ENCODE measurements at regions not wholly inside any gene's neighbourhood (a gene's known extent, or its start where the extent isn't known, plus 50 kb on each side); places are given as distances from the start of the nearest gene placed in this dataset.

DNA sequence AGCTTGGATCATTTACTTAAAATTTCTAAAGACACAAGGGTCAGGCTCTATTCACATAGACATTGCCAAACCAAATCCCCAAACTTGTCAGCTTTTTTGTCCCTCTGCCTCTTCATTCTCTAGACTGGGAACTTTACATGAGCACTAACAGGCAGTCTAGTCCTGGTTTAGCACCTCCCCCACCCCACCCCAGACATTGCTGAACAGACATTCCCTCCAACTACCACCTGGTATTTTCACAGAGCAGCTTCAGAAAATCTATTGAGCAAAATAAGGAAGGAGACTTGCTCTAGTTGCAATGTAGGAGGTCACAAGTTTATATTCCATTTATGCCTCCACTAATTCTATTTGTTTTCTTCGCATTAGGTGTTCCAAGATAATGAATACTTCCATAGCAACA is 56.8 kb upstream of the AASS start:
- no peaks in the 10 kb centered on the region for H3F3A ChIP-seq (ENCODE audit: insufficient read depth)
- H3K4me2 ChIP-seq (ENCODE audit: unreplicated experiment): no peak overlapping the region
- no peak overlapping the region for H3K27ac ChIP-seq
- TF ChIP-seq EZH2phosphoT487 (IDR thresholded peaks at IDR 0.05; ENCODE audit: insufficient read depth, low read depth) (no peak), EZH2 (IDR thresholded peaks at IDR 0.05; ENCODE audit: insufficient read depth, poor library complexity, severe bottlenecking) (no peak)
- no peaks in the 10 kb centered on the region for H3K79me2 ChIP-seq (ENCODE audit: insufficient read depth)
- H3K9me2 ChIP-seq (ENCODE audit: insufficient read depth): no peaks in the 10 kb centered on the region
- DNase-seq: no peak
- no peaks in the 10 kb centered on the region for H3K27me3 ChIP-seq (replicated peaks; ENCODE audit: insufficient read depth)
- no peak overlapping the region for H3K4me3 ChIP-seq
- no peak overlapping the region for H3K9ac ChIP-seq
- H2AFZ ChIP-seq: no peak overlapping the region
- no peaks in the 10 kb centered on the region for H4K20me1 ChIP-seq (ENCODE audit: insufficient read depth)
- WGBS, 2 experiments (ENCODE audit: low coverage in 1 of 2, low lambda C conversion rate in 2 of 2, missing lambda C conversion rate in 2 of 2): 21 to 29% methylated on average over 1 of the region's 1 CpG
- in situ Hi-C loops (cut with MboI): no loop called here
- no peaks in the 10 kb centered on the region for H3K36me3 ChIP-seq (ENCODE audit: low read depth)
- no peaks in the 10 kb centered on the region for H3K4me1 ChIP-seq (ENCODE audit: insufficient read depth)
- H3K9me3 ChIP-seq (ENCODE audit: low read depth): no peaks in the 10 kb centered on the region

DNA sequence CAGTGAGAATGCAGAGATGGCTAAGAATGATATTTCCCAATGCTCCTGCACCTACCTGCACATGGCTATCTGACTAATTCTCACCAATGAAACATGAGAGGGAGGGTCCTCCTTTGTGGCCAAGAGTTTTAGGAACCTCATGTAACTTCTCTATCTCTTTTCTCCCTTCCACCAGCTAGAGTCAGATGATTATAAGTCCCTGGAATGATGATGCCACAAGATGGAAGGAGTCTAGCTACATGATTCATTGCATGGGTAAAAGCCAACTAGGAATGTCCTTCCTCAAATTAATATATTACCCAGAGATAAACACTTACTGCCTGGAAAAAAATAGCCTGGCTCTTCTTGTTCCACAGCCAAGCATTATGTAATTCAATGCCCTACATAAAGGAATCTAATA is 55.1 kb upstream of the AASS start:
- Histone ChIP-seq H3K9me3 (ENCODE audit: low read depth) (no peaks in the 10 kb centered on the region), H3K27me3 (replicated peaks; ENCODE audit: insufficient read depth) (no peaks in the 10 kb centered on the region), H2AFZ (no peak overlapping the region), H3K4me3 (no peak overlapping the region), H3K4me1 (ENCODE audit: insufficient read depth) (no peaks in the 10 kb centered on the region), H3K9me2 (ENCODE audit: insufficient read depth) (no peaks in the 10 kb centered on the region), H3K79me2 (ENCODE audit: insufficient read depth) (no peaks in the 10 kb centered on the region), H3K36me3 (ENCODE audit: low read depth) (no peaks in the 10 kb centered on the region), H3K27ac (no peak overlapping the region), H3F3A (ENCODE audit: insufficient read depth) (no peaks in the 10 kb centered on the region), H3K4me2 (ENCODE audit: unreplicated experiment) (no peak overlapping the region), H4K20me1 (ENCODE audit: insufficient read depth) (no peaks in the 10 kb centered on the region), H3K9ac (no peak overlapping the region)
- in situ Hi-C loops (cut with MboI): no loop called here
- peak; percentile 18 for DNase-seq
- TF ChIP-seq EZH2 (IDR thresholded peaks at IDR 0.05; ENCODE audit: insufficient read depth, poor library complexity, severe bottlenecking): no peak

DNA sequence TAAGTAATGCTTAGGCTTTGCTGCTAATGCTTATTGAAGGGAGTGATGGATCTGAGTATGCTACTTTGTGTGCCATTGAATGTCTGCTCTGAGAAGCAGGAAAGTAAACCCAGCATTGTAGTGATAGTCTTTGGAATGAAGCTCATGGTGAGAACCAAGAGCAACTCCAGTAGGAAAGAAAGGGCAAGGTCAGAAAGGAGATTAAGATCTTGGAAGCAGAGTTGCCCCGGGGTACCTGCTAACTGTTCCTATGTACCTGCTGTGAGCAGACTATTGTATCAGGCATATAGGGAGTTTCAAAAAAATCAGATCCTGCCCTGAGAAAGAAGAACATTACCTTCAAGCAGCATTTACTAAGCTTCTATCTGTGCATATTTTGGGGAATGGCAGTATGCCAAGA is 54.5 kb upstream of the AASS start:
- Histone ChIP-seq H3K27me3 (replicated peaks; ENCODE audit: insufficient read depth) (no peaks in the 10 kb centered on the region), H3K9me2 (ENCODE audit: insufficient read depth) (no peaks in the 10 kb centered on the region), H2AFZ (no peak overlapping the region), H3K27ac (no peak overlapping the region), H3K9ac (no peak overlapping the region), H3K79me2 (ENCODE audit: insufficient read depth) (no peaks in the 10 kb centered on the region), H3K4me3 (no peak overlapping the region), H3K4me1 (ENCODE audit: insufficient read depth) (no peaks in the 10 kb centered on the region), H4K20me1 (ENCODE audit: insufficient read depth) (no peaks in the 10 kb centered on the region), H3K4me2 (ENCODE audit: unreplicated experiment) (no peak overlapping the region), H3K36me3 (ENCODE audit: low read depth) (no peaks in the 10 kb centered on the region), H3F3A (ENCODE audit: insufficient read depth) (no peaks in the 10 kb centered on the region), H3K9me3 (ENCODE audit: low read depth) (no peaks in the 10 kb centered on the region)
- in situ Hi-C loops (cut with MboI): no loop called here
- DNase-seq: no peak
- WGBS, 2 experiments (ENCODE audit: low coverage in 1 of 2, low lambda C conversion rate in 2 of 2, missing lambda C conversion rate in 2 of 2): 27 to 50% methylated on average over 1 of the region's 1 CpG
- TF ChIP-seq EZH2 (IDR thresholded peaks at IDR 0.05; ENCODE audit: insufficient read depth, poor library complexity, severe bottlenecking): no peak
